Heart left ventricle (tissue), 16 donors: ENCODE measurements at regions not wholly inside any gene's neighbourhood (a gene's known extent, or its start where the extent isn't known, plus 50 kb on each side); places are given as distances from the start of the nearest gene placed in this dataset.

Experiments used
- ATAC-seq, 4 donors: fragments of 200-7000 bp; cut with Tn5 transposase; one replicate each; pipeline ENCODE4 v1.9.1; 2020 to 2022; ENCODE audit warnings: moderate library complexity in 4 of 4, mild to moderate bottlenecking in 3 of 4, moderate number of reproducible peaks in 1 of 4
- DNase-seq, 5 donors: peaks; one replicate each; pipeline ENCODE4 v3.0.0-alpha.2; 2020
- H3K27ac ChIP-seq, 12 donors: fragments of 200-600 bp; sonication (generic) in 4 of 12; one replicate each; pipeline versions ENCODE4 v1.5.0 to v1.8.0; 2016 to 2022; ENCODE audit warnings: mild to moderate bottlenecking in 2 of 12
- H3K27me3 ChIP-seq, 9 donors: fragments of 200-600 bp; sonication (generic) in 2 of 9; one replicate each; pipeline versions ENCODE4 v1.5.1 to v1.8.0; 2016 to 2022; ENCODE audit warnings: mild to moderate bottlenecking in 3 of 9
- H3K36me3 ChIP-seq, 9 donors: fragments of 200-600 bp; sonication (generic) in 2 of 9; one replicate each; pipeline versions ENCODE4 v1.5.0 to v1.8.0; 2018 to 2022; ENCODE audit warnings: mild to moderate bottlenecking in 2 of 9
- H3K4me1 ChIP-seq, 12 donors: fragments of 200-600 bp; sonication (generic) in 4 of 12; one replicate each; pipeline versions ENCODE4 v1.5.0 to v1.8.0; 2016 to 2022; ENCODE audit warnings: mild to moderate bottlenecking in 3 of 12
- H3K4me3 ChIP-seq, 12 donors: fragments of 200-600 bp; sonication (generic) in 4 of 12; one replicate each; pipeline versions ENCODE4 v1.5.0 to v1.8.0; 2017 to 2022; ENCODE audit warnings: mild to moderate bottlenecking in 9 of 12, moderate library complexity in 4 of 12
- H3K9me3 ChIP-seq, 12 donors: fragments of 200-600 bp; sonication (generic) in 4 of 12; one replicate each; pipeline versions ENCODE4 v1.5.0 to v1.8.0; 2016 to 2022; ENCODE audit warnings: mild to moderate bottlenecking in 1 of 12
- POLR2A ChIP-seq, 2 donors: fragments of 450-650 bp; IDR thresholded peaks; one replicate each; pipeline ENCODE4 v1.6.1; 2017; ENCODE audit warnings: antibody characterized with exemption in 2 of 2, mild to moderate bottlenecking in 2 of 2, moderate library complexity in 2 of 2
- whole genome bisulfite sequencing, 4 donors: extraction: QIAGEN DNeasy Blood & Tissue Kit in 2 of 4; methylation state at CpG; one replicate each; pipeline versions ENCODE4 v1.1.5 to v1.1.7; 2013 to 2018; 5-methylcytosine and 5-hydroxymethylcytosine counted together
- intact Hi-C, 10 donors: fragments of 100-400 bp; cut with DNase I; formaldehyde crosslinking; loops; one replicate each; pipeline versions ENCODE4 v1.11.1 to v1.14.2; 2022
- TF ChIP-seq, protein P1 (sequence below), 12 donors: fragments of 200-600 bp; sonication (generic) in 4 of 12; IDR thresholded peaks; one replicate each; pipeline versions ENCODE4 v1.5.0 to v1.8.0; 2018 to 2022; ENCODE audit warnings: antibody characterized with exemption in 12 of 12, mild to moderate bottlenecking in 5 of 12
- donor health status: ischemic (EF 13 %, LVEDD 7.1; RV severe dilation, severe dysfunction).
- donor health status: healthy with polysubstance abuse.
- donor health status: DM: no; HTN: yes; CAD: no.
- donor health status: DM: no; HTN: no; CAD: no.
- donor health status: ischemic (EF 25% LVEDD 6.9; RV normal size, moderate dysfunction).
- donor health status: ischemic (EF 25% LVEDD 5.7; RV mildly dilated, moderate dysfunction).
- donor health status: healthy.
- donor health status: DM: yes; HTN: yes; CAD: no.
- donor health status: ischemic (EF 35%, LVEDD 5.7; RV mildly dilated, moderate dysfunction).
- donor health status: nonischemic (EF 11% LVEDD 7.7; RV severe dilation, severe dysfunction).
- donor health status: DM: yes; HTN: yes; CAD: no.
- donor health status: PGD.
- donor health status: ischemic (EF 29% LVEDD 5.4; RV normal size, mild dysfunction).
- donor health status: nonischemic (EF 23%, LVEDD 6.1; RV moderate dilation, normal function).

DNA sequence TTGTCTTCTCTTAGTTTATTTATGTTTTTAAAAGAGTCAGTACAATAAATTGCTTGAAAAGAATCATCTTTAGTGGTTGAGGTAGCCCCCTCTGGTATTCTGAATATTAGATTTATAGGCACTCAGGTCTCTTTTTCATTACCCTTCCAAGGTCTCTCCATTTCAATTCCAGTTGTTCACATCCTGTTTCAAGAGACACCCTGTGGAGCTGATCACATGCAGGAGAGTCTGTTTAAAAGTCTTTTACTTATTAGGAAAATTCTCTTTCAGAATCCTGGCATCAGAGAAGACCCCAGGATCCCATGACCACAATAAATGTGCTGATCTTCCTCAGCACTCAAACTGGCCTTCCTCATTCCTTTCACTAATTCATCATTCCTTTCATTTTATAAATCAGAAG is 195.7 kb downstream of the ZIC4 start:
- H3K27me3 ChIP-seq, result no peaks in the 10 kb centered on the region
- peaks cover 0 to 14% (median 0%) of the 10 kb centered on the region in 12 donors for H3K9me3 ChIP-seq
- H3K4me1 ChIP-seq, result no peaks in the 10 kb centered on the region
- H3K36me3 ChIP-seq, result no peaks in the 10 kb centered on the region
- no peak overlapping the region for H3K27ac ChIP-seq
- H3K4me3 ChIP-seq, result no peak overlapping the region
- ATAC-seq (no peak), DNase-seq (no peak)
- no peak for TF ChIP-seq POLR2A (IDR thresholded peaks at IDR 0.05)
- TF ChIP-seq, protein P1, sequence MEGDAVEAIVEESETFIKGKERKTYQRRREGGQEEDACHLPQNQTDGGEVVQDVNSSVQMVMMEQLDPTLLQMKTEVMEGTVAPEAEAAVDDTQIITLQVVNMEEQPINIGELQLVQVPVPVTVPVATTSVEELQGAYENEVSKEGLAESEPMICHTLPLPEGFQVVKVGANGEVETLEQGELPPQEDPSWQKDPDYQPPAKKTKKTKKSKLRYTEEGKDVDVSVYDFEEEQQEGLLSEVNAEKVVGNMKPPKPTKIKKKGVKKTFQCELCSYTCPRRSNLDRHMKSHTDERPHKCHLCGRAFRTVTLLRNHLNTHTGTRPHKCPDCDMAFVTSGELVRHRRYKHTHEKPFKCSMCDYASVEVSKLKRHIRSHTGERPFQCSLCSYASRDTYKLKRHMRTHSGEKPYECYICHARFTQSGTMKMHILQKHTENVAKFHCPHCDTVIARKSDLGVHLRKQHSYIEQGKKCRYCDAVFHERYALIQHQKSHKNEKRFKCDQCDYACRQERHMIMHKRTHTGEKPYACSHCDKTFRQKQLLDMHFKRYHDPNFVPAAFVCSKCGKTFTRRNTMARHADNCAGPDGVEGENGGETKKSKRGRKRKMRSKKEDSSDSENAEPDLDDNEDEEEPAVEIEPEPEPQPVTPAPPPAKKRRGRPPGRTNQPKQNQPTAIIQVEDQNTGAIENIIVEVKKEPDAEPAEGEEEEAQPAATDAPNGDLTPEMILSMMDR (IDR thresholded peaks at IDR 0.05), result no peak
- intact Hi-C loops, result no loop called here

DNA sequence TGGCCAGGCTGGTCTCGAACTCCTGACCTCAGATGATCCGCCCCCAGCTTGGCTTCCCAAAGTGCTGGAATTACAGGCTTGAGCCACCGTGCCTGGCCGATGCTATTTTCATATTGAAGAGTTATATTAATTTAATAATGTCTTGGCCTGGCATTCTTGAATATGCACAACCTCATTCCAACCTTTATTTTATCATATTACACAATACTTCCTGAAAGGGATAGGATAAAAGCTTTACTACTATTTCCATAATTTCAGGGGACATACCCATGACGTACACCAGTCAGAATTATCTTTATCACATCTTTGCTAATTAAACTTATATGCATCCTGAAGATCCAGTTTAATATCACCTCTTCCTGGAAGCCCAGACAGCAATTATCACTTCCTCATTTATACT is 205.3 kb downstream of the ZIC4 start:
- intact Hi-C loops, result no loop called here
- Histone ChIP-seq H3K27me3 (no peaks in the 10 kb centered on the region), H3K27ac (no peak overlapping the region), H3K4me1 (no peaks in the 10 kb centered on the region), H3K4me3 (no peak overlapping the region), H3K9me3 (no peaks in the 10 kb centered on the region), H3K36me3 (no peaks in the 10 kb centered on the region)
- ATAC-seq (no peak), DNase-seq (no peak)
- TF ChIP-seq POLR2A (IDR thresholded peaks at IDR 0.05), result no peak
- TF ChIP-seq, protein P1 (IDR thresholded peaks at IDR 0.05), result no peak
- 81 to 84% (median 81%) methylated on average over 5 of the region's 5 CpGs for WGBS, 4 donors

DNA sequence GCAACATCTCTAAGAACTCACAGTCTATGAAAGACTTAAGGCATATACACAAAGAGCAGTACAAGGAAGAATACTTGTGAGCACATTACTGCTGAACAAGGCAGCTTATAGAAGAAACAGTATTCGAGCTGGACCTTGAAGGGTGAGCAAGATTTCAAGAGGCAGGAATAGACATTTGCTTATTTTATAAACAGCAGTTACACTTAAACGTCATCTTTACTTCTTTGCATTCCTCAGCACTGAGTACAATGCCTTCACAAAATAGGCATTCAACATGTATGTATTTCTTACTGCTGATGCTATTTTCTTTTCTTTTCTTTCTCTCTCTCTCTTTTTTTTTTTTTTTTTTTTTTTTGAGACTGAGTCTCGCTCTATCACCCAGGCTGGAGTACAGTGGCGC is 205.8 kb downstream of the ZIC4 start:
- Histone ChIP-seq H3K36me3 (no peaks in the 10 kb centered on the region), H3K9me3 (no peaks in the 10 kb centered on the region), H3K27ac (no peak overlapping the region), H3K4me1 (no peaks in the 10 kb centered on the region), H3K27me3 (no peaks in the 10 kb centered on the region), H3K4me3 (no peak overlapping the region)
- no peak for DNase-seq
- no peak for ATAC-seq
- 73 to 82% (median 78%) methylated on average over 4 of the region's 4 CpGs for WGBS, 4 donors
- intact Hi-C loops, result no loop called here
- TF ChIP-seq, protein P1 (IDR thresholded peaks at IDR 0.05), result no peak
- no peak for TF ChIP-seq POLR2A (IDR thresholded peaks at IDR 0.05)

DNA sequence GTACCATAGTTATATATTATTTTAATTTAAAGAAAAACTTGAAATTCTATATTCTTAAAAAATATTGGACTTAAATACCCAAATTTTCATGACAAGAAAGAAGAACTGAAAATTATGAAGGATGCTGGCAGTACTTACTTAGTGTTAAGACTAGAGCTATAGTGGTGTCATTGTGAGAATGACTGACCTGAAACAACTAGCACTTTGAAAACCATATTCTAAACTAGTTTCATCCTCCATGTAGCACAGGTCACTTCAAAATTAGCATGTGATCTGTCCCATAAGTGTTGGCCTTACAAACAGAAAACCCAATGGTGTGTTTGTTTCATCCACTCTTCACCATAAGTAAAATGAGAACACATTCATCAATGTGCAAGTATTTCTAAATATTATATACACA is 208.6 kb downstream of the ZIC4 start:
- no peaks in the 10 kb centered on the region for H3K36me3 ChIP-seq
- no peaks in the 10 kb centered on the region for H3K9me3 ChIP-seq
- H3K4me3 ChIP-seq, result no peak overlapping the region
- no peaks in the 10 kb centered on the region for H3K4me1 ChIP-seq
- intact Hi-C loops, result loop anchor here in 2 of 10 donors (10.0 kb wide), 2 partner anchors 453 to 553 kb away; no protein-coding TSS in a partner anchor
- TF ChIP-seq, protein P1 (IDR thresholded peaks at IDR 0.05), result no peak
- no peak for TF ChIP-seq POLR2A (IDR thresholded peaks at IDR 0.05)
- ATAC-seq (no peak), DNase-seq (no peak)
- no peak overlapping the region for H3K27ac ChIP-seq
- no peaks in the 10 kb centered on the region for H3K27me3 ChIP-seq
